SK-N-SH (cell line): ENCODE measurements at regions not wholly inside any gene's neighbourhood (a gene's known extent, or its start where the extent isn't known, plus 50 kb on each side); places are given as distances from the start of the nearest gene placed in this dataset.

ENCODE experiments used
- YY1 ChIP-seq: IDR thresholded peaks from 2 replicates; pipeline ENCODE4 v1.4.0; 2012; ENCODE audit warnings: low read depth, mild to moderate bottlenecking
- TF ChIP-seq, protein P1 (sequence below): fragments of 200-600 bp; sonication (generic); IDR thresholded peaks from 2 replicates; pipeline ENCODE4 v1.6.1; 2017; ENCODE audit warnings: antibody characterized with exemption, mild to moderate bottlenecking, moderate library complexity

DNA sequence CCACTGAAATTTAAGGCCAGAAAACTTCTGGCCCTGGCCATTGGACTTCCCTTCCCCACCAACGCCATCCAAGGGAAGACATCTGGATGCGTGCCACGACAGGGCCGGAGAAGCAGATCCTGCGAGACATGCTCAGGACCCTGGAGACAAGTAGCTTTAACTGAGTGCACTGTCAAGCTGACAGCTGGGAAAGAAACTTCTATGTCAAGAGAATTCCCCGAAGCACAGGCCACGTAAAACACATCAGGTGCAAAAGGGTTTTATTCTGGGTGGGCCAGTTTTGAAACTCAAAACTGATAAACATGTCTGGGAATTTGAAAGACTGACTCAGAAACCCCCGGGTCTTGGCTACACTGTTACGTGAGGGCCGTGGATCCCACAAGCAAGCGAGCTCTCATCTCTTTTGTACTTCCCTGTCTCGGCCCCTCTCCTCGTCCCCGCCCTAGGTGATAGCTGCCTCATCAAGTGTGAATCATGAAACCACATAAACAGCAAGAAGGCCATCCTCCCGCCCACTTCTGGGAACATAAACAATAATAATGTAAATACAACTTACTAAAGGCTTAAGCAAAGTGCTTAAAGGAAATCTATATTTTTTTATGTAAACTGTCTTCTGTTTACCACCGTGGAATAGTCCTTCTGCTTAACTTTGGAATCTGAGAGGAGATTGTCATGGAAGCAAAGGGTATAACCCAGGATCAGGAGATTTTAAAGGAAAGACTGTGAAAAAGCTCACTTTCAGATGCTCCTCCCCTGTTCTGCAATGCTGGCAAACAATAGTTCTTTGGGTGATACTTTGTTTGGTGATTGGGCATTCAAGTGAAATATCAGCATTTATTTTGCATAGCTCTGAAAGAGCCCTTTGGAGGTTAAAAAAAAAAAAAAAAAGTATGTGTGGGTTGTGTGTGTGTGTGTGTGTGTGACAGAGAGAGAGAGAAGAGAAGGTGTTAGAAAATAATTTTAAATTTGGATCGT, 406.0 kb upstream of the MAF start:
- TF ChIP-seq, protein P1, sequence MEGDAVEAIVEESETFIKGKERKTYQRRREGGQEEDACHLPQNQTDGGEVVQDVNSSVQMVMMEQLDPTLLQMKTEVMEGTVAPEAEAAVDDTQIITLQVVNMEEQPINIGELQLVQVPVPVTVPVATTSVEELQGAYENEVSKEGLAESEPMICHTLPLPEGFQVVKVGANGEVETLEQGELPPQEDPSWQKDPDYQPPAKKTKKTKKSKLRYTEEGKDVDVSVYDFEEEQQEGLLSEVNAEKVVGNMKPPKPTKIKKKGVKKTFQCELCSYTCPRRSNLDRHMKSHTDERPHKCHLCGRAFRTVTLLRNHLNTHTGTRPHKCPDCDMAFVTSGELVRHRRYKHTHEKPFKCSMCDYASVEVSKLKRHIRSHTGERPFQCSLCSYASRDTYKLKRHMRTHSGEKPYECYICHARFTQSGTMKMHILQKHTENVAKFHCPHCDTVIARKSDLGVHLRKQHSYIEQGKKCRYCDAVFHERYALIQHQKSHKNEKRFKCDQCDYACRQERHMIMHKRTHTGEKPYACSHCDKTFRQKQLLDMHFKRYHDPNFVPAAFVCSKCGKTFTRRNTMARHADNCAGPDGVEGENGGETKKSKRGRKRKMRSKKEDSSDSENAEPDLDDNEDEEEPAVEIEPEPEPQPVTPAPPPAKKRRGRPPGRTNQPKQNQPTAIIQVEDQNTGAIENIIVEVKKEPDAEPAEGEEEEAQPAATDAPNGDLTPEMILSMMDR: no peak
- no peak for TF ChIP-seq YY1
